GM19463 (cell line): ENCODE measurements at regions not wholly inside any gene's neighbourhood (a gene's known extent, or its start where the extent isn't known, plus 50 kb on each side); places are given as distances from the start of the nearest gene placed in this dataset.

ENCODE experiments used
- ATAC-seq: cut with Tn5 transposase; IDR thresholded peaks from one replicate; pipeline ENCODE4 v1.9.1; 2021; ENCODE audit warnings: mild to moderate bottlenecking, moderate library complexity; ENCODE audit not compliant: unreplicated experiment

- no peak for ATAC-seq
Observed at GRCh38 chr1:229883504-229884200, 183.4 kb upstream of the GALNT2 start.

GRCh38 chr1:229884765-229885164 lies 182.3 kb upstream of the GALNT2 start:
- no peak for ATAC-seq

DNA sequence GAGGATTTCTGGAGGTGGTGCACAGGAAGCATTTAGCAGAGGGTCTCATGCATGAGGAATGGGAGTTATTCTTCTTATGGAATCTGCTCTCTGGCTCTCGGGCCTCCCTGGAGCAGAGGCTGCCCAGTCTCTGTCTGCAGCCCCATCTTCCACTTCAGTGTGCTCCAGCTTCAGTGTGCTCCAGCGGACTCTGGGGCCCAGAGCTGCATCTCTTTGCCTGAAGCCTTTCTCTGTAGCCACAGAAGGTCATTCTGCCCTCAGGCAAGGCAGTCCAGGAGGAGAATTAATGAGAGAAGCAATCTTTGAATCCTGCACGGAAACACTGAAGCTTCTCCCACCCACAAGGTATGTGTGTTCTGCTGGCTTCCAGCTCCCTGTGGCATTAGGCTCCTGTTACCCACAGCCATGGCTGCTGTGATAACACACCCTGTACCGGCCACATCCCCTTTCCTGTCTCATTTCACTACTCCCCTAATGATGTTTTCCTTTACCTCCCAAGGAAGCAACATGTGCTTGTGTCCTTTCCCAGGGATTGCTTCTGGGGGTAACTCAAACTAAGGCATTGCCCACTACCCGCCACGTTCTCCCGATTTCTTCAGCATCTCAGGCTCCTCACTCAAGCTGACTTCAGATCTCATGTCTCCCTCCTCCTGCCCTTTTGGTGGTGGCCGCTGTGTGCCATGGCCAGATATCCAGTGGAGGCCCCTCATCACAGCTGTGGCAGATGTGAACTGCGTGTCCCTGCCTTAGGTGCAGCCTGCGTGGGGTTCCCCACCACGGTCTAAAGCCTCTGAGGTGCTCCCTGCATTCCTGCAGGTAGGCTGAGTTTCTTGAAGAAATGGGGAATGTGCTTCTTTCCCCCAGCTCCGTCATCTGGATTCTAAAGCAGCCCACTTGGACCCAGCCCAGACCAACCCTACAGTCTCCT lies 181.2 kb upstream of the GALNT2 start:
- no peak for ATAC-seq

DNA sequence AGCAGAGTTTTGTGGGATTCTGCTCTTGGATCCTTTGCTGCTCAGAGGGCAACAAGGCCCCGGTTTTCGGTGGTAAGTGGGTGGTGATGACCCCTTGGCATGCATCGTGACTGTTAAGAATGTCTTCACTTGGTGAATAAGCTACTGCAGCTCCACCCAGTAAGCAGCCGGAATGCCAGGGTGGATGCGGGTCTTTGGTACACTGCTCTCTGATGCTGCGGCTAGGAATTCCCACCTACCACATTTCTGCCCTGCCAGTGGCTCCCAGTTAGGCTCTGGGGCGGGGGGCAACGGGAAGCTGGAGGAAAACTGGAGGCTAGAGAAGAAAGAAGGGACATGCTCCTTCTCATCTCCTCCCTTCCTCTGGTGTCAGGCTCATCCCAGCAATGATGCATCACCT lies 180.4 kb upstream of the GALNT2 start:
- ATAC-seq, result no peak

DNA sequence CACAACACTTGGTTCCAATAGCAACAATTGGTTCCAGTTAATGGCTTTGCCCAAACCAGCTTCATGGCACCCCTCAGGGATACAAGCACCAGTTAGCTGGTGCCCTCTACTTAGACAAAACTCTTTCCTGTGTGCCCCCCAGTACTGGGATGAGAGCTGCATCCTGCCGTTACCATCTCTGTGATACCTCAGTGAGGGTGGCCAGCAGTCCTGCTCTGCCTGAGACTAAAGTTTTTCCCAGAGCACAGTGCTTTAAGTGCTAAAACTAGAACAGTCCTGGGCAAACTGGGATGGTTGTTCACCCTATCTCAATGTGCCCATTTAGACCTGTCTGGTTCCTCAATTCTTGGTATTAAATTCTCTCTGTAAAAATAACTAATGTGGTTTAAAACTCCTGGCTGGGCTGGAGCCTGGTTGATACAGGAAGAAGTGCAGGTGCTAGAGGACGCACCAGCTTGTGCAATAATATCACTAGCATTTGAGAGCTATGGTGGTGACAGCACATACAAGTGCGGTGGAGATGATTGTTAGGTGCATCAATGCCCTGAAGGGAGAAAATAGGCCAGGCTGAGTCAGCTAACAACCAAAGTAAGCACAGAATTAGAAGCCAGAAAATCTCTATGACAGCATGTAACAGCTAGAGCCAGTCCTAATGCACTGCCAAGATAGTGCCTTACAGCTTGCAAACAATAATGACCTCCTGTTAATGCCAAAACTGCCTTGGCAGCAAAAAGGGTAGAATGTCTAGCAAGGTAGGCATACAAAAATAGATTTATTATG lies 179.8 kb upstream of the GALNT2 start:
- no peak for ATAC-seq

DNA sequence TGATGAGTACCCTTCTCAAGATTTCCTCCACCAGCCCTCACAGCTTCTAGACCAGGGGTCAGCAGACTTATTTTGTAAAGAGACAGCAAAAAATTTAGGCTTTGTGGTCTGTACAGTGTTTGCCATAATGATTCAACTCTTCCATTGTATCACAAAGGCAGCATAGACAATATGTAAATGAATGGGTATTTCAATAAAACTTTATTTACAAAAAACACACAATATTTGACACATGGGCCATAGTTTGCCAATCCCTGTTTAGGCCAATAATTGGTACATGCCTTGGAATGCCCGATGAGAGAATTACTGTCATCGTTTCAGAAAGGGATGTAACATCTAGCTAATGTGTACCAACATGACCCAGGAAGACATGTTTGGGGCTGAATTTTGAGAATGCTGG lies 178.9 kb upstream of the GALNT2 start:
- ATAC-seq, result no peak

- ATAC-seq, result no peak
Observed at GRCh38 chr1:229888561-229889001, 178.5 kb upstream of the GALNT2 start.

GRCh38 chr1:229889031-229889517 lies 178.0 kb upstream of the GALNT2 start:
- no peak for ATAC-seq

DNA sequence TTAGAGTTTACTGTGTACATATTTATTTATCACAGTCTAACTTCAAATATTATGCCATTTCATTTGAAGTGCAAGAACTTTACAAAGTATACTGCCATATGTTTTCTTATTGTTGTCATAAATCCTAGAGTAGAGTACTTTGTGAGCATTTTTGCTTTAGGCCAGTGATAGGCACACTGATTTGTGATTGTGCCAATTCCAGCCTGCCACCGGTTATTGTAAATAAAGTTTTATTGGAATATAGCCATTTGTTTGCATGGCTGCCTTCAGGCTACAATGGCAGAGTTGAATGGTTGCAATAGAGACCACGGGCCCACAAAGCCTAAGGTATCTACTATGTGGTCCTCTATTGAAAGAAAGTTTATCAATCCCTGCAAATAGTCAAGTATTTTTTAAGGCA lies 175.8 kb upstream of the GALNT2 start:
- ATAC-seq, result no peak

DNA sequence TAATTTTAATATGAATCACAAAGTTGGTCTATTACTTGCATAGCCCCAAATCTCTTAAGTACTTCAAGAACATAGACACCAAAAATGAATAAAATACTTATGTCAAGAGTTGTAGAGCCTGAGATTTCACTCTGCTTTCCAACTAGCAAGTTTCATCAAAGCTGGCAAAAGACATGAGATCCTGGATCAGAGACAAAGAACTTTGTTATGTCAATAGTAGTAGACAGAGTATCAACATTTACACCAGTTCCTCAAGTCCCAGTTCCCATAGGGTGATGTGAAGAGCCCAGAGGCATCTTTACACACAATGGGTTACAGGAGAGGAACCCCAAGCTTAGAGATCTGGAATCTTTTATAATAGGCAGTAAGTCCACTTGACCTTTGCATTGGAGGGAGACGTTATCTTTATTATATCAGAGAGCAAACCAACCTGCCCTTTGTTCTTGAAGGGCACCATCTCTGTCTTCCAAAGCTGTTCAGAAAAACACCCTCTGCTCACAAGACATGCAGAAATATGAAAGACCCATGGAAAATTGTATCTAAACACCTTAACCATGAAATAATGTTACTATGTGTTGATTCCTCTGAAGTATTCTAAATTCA lies 174.4 kb upstream of the GALNT2 start:
- ATAC-seq, result no peak

DNA sequence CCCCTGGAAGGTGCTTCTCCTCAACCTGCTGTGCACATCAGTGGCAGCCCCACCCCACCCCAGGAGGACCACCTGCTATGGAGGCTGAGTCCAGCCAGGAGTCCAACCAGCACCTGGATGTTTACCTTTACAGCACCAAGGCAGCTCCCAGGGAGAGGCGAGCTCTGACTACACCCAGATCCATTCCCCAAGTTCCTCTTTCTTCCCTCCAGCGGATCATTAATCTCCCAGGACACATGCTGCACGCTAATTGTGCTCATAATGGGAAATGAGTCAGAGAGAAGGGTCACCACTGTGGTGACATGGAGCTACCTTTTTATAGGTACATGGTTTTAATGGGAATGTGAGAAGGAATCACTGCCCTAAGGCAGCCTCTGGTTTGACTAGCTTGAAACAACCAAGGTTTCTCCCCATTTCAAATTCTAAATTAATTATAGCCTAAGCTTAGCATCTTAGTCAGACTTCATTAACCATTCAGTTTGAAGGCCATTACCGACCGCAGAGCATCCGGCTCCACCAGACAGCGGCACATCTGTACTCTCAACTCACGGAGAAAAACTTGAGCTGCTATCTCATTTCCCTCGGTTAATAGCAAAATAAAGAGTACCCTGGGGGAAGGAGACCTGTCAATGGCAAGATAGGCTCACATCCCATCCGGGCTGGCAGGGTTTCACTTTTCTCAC lies 173.1 kb upstream of the GALNT2 start:
- no peak for ATAC-seq

GRCh38 chr1:229894532-229894931 lies 172.5 kb upstream of the GALNT2 start:
- ATAC-seq, result no peak

DNA sequence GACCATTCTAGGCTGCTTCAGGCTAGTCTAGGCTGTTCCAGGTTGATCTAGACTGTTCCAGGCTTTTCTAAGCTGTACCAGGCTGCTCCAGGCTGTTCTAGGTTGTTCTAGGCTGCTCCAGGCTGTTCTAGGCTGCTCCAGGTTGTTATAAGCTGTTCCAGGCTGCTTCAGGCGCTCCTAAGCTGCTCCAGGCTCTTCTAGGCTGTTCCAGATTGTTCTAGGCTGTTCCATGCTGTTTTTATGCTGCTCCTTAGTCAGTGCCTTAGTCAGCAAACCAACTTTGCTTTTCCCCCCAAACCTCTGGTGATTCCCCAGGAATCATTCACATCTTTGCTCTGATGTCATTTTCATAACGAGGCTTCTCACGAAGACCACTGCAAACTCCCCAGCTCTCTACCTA lies 171.4 kb upstream of the GALNT2 start:
- no peak for ATAC-seq

- ATAC-seq, result no peak
Observed at GRCh38 chr1:229896306-229896705, 170.7 kb upstream of the GALNT2 start.

GRCh38 chr1:229896861-229897260 lies 170.2 kb upstream of the GALNT2 start:
- no peak for ATAC-seq

DNA sequence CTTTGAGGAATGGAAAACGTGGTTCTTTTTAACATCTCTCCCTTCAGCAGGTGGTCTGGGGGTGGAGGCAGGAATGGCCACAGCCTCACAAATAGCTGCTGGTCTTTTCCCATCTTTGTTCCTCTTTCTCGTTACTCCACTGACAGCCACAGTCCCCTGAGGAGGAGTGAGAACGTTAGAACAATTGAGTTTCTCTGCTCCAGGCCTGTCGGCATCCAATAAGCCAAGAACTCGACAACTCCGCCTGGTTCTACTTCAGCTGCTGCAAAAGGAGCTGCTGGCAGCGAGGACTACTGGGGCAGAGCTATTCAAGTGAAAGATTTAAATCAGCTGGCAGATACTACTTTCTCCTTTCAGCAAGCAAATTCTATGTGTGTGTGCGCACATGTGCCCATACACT lies 169.5 kb upstream of the GALNT2 start:
- ATAC-seq, result no peak

- ATAC-seq, result no peak
Observed at GRCh38 chr1:229900220-229900619, 166.8 kb upstream of the GALNT2 start.

- no peak for ATAC-seq
Observed at GRCh38 chr1:229905031-229905545, 161.9 kb upstream of the GALNT2 start.

- no peak for ATAC-seq
Observed at GRCh38 chr1:229905652-229906051, 161.4 kb upstream of the GALNT2 start.
